ENCODE measurements at regions not wholly inside any gene's neighbourhood (a gene's known extent, or its start where the extent isn't known, plus 50 kb on each side); places are given as distances from the start of the nearest gene placed in this dataset.
A peak's percentile ranks its signal among the peaks of the same experiment; 100 is the strongest.

DNA sequence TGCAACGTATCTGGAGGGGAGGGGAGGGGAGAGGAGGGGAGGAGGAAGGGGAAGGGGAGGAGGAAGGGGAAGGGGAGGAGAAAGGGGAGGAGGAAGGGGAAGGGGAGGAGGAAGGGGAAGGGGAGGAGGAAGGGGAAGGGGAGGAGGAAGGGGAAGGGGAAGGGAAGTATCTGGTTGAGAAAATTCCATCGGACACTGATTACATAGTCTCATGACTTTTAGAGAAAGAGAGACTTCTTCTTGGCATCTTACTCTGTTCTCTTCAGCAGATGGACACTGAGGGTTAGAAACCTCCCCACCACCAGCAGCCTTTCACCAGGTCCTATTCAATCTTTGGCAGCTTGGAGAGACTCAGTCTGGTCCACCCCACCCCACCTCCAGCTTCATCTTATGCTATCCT lies 296.3 kb downstream of the TNS1 start:
- Mint-ChIP-seq H3K27ac (no peak overlapping the region), H3K27me3 (peaks cover 2% of the 10 kb centered on the region), H3K4me3 (no peak overlapping the region), H3K36me3 (ENCODE audit: low read depth) (no peaks in the 10 kb centered on the region), H3K9me3 (ENCODE audit: low read depth) (no peaks in the 10 kb centered on the region), H3K4me1 (no peaks in the 10 kb centered on the region)
- ChIA-PET POLR2A (no interaction called here), CTCF (interaction anchor here (1.2 kb wide), 1 partner anchor 12 kb away, joined by 5 read pairs; no protein-coding TSS in a partner anchor)
- ATAC-seq (no peak), DNase-seq (no peak)
- intact Hi-C loops (cut with DNase I, micrococcal nuclease): no loop called here

DNA sequence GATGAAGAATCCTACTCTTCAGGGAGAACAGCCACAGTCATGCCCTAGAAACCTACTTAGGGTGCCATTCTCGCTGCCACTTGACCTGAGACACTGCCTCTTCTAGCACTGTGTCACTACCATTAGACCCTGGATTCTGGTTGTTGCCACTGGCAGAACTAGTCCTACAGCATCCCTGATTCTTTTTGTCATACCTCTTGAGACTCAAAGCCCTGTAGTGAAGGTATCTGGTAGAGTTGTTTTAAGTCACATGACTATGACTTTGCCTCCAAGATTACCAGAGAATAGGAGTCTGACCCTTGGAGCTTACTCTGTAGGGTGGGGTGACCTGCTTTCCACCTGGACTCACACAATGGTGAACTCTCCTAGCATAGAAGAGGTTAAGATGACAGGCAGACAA lies 296.7 kb downstream of the TNS1 start:
- Mint-ChIP-seq H3K4me1 (no peaks in the 10 kb centered on the region), H3K27ac (no peak overlapping the region), H3K4me3 (no peak overlapping the region), H3K27me3 (peaks cover 2% of the 10 kb centered on the region), H3K36me3 (ENCODE audit: low read depth) (no peaks in the 10 kb centered on the region), H3K9me3 (ENCODE audit: low read depth) (no peaks in the 10 kb centered on the region)
- DNase-seq: no peak
- ChIA-PET POLR2A (no interaction called here), CTCF (no interaction called here)
- intact Hi-C loops (cut with DNase I, micrococcal nuclease): no loop called here
- no peak for ATAC-seq

- CTCF ChIA-PET: interaction anchor here (1.3 kb wide), 1 partner anchor 8 kb away, joined by 3 read pairs; no protein-coding TSS in a partner anchor
These were observed 297.3 kb downstream of the TNS1 start for GRCh38 chr2:217705461-217705860.

GRCh38 chr2:217703999-217704398 lies 298.8 kb downstream of the TNS1 start:
- Mint-ChIP-seq H3K27ac (no peak overlapping the region), H3K4me3 (no peak overlapping the region), H3K9me3 (ENCODE audit: low read depth) (no peaks in the 10 kb centered on the region), H3K36me3 (ENCODE audit: low read depth) (no peaks in the 10 kb centered on the region), H3K27me3 (peaks cover 2% of the 10 kb centered on the region), H3K4me1 (no peaks in the 10 kb centered on the region)
- intact Hi-C loops (cut with DNase I, micrococcal nuclease): no loop called here
- CTCF ChIA-PET: interaction anchor here (1.2 kb wide), 1 partner anchor 10 kb away, joined by 3 read pairs; no protein-coding TSS in a partner anchor
- ATAC-seq (no peak), DNase-seq (no peak)
- POLR2A ChIA-PET: no interaction called here

More at GRCh38 chr2:217705461-217705860, 297.3 kb downstream of the TNS1 start:
- Mint-ChIP-seq H3K36me3 (ENCODE audit: low read depth) (no peaks in the 10 kb centered on the region), H3K4me3 (no peak overlapping the region), H3K9me3 (ENCODE audit: low read depth) (no peaks in the 10 kb centered on the region), H3K27me3 (peaks cover 2% of the 10 kb centered on the region), H3K27ac (no peak overlapping the region), H3K4me1 (no peaks in the 10 kb centered on the region)
- intact Hi-C loops (cut with DNase I, micrococcal nuclease): no loop called here
- ATAC-seq: no peak
- no peak for DNase-seq
- POLR2A ChIA-PET: no interaction called here

- ChIA-PET CTCF (interaction anchor here (0.7 kb wide), 1 partner anchor 10 kb away, joined by 3 read pairs; no protein-coding TSS in a partner anchor), POLR2A (no interaction called here)
- no peak for ATAC-seq
- Mint-ChIP-seq H3K9me3 (ENCODE audit: low read depth) (no peaks in the 10 kb centered on the region), H3K4me3 (no peak overlapping the region), H3K27ac (no peak overlapping the region), H3K4me1 (no peaks in the 10 kb centered on the region), H3K36me3 (ENCODE audit: low read depth) (no peaks in the 10 kb centered on the region), H3K27me3 (peaks cover 2% of the 10 kb centered on the region)
- DNase-seq: no peak
- intact Hi-C loops (cut with DNase I, micrococcal nuclease): no loop called here
These were observed 299.7 kb downstream of the TNS1 start for GRCh38 chr2:217703102-217703501.

DNA sequence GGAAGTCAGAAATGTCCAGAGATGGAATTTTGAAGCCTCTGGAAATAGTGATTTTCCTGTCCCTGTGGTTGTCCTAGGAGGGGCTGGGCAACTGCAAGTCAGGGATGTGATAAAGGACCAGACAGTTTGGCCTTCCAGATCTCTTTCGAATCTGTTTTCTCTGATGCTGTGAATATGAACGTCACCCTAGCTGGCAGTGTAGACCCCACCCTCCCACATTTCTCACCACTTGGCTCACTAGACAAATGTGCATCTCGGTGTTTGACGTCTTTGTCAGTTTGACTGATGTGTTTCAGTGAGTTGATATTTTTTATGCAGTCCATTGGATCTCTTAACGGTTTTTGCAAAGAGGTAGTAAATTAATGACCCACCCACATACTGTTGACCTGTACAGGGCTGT lies 301.2 kb downstream of the TNS1 start:
- no peaks in the 10 kb centered on the region for H3K4me1 Mint-ChIP-seq
- intact Hi-C loops (cut with DNase I, micrococcal nuclease): no loop called here
- no peak overlapping the region for H3K27ac Mint-ChIP-seq
- H3K9me3 Mint-ChIP-seq (ENCODE audit: low read depth): no peaks in the 10 kb centered on the region
- ChIA-PET POLR2A (no interaction called here), CTCF (no interaction called here)
- ATAC-seq (no peak), DNase-seq (no peak)
- no peaks in the 10 kb centered on the region for H3K36me3 Mint-ChIP-seq (ENCODE audit: low read depth)
- no peak overlapping the region for H3K4me3 Mint-ChIP-seq
- H3K27me3 Mint-ChIP-seq: peaks cover 2% of the 10 kb centered on the region

DNA sequence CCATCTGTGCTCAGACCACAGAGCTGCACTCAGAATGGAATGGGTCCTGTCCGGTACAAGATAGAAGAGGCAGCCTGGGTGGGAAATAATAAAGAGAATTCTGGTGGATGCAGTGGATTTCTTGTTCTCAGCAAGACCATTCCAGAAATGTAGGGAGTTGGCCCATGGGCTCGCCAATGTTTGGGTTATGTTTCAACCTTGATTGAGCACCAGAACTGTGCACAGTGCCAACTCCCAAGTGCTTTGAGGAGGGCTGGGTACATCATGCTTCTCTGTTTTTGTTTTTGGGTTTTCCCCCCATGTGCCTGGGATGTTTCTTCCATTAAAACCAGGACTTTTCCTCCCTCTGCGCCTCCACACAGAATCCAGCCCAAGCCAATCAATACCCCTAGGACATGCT lies 304.1 kb downstream of the TNS1 start:
- Mint-ChIP-seq H3K27me3 (peaks cover 2% of the 10 kb centered on the region), H3K27ac (no peak overlapping the region), H3K4me3 (no peak overlapping the region), H3K9me3 (ENCODE audit: low read depth) (peaks cover 2% of the 10 kb centered on the region), H3K4me1 (peaks cover 5% of the 10 kb centered on the region), H3K36me3 (ENCODE audit: low read depth) (no peaks in the 10 kb centered on the region)
- ATAC-seq (no peak), DNase-seq (no peak)
- CTCF ChIA-PET: interaction anchor here (0.6 kb wide), 1 partner anchor 14 kb away, joined by 5 read pairs; no protein-coding TSS in a partner anchor
- POLR2A ChIA-PET: no interaction called here
- intact Hi-C loops (cut with DNase I, micrococcal nuclease): no loop called here

GRCh38 chr2:217695033-217695520 lies 307.7 kb downstream of the TNS1 start:
- Mint-ChIP-seq H3K9me3 (ENCODE audit: low read depth) (peaks cover 2% of the 10 kb centered on the region), H3K27me3 (no peaks in the 10 kb centered on the region), H3K36me3 (ENCODE audit: low read depth) (no peaks in the 10 kb centered on the region), H3K27ac (no peak overlapping the region), H3K4me3 (no peak overlapping the region), H3K4me1 (peaks cover 5% of the 10 kb centered on the region)
- ChIA-PET CTCF (interaction anchor here (0.6 kb wide), 1 partner anchor 109 kb away, joined by 3 read pairs; no protein-coding TSS in a partner anchor), POLR2A (no interaction called here)
- intact Hi-C loops (cut with DNase I, micrococcal nuclease): no loop called here
- ATAC-seq (peak; percentile 26), DNase-seq (no peak)

DNA sequence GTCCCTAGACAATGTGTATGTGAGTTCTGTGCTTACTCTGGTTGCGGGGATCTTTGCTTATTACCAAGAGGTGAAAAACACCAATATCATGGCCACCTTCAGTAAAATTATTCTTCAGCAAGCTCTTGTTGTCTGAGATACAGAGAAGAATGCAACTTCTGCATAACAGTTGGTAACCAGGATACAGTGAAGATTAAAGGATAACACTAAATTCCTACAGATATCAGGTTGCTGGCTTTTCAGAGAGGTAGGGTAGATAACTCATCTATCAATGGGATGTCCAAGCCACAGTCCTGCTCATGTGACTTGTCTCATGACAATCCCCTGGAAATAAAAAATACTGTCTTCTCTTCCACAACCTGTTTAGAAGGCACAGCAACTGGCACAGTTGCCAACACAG lies 308.5 kb downstream of the TNS1 start:
- ChIA-PET POLR2A (no interaction called here), CTCF (interaction anchor here (0.9 to 2.3 kb wide), 4 partner anchors 10 to 21 kb away, joined by 3 to 8 read pairs (median 3); no protein-coding TSS in a partner anchor)
- H3K27ac Mint-ChIP-seq: no peak overlapping the region
- no peak for DNase-seq
- H3K9me3 Mint-ChIP-seq (ENCODE audit: low read depth): peaks cover 2% of the 10 kb centered on the region
- H3K4me3 Mint-ChIP-seq: no peak overlapping the region
- intact Hi-C loops (cut with DNase I, micrococcal nuclease): no loop called here
- no peak for ATAC-seq
- peaks cover 5% of the 10 kb centered on the region for H3K4me1 Mint-ChIP-seq
- no peaks in the 10 kb centered on the region for H3K27me3 Mint-ChIP-seq
- H3K36me3 Mint-ChIP-seq (ENCODE audit: low read depth): no peaks in the 10 kb centered on the region

DNA sequence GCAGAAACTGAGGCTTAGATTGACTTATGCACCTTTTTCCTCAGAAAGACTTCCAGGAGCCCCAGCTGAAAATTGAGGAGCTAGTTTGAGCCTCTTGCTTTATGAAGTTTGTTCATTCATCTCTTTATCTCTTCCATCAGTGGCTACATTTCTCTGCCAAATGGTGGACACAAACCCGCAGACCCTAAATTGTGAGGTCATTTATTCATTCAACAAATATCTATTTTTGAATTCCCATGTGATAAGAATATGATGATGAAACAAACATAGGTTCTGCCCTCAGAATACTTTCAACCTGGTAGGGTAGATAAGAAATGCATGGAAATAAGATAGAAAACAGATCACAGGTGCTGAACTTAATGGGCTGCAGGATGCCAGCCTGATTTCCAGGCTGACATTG lies 309.4 kb downstream of the TNS1 start:
- H3K4me1 Mint-ChIP-seq: peaks cover 5% of the 10 kb centered on the region
- DNase-seq (no peak), ATAC-seq (no peak)
- no peak overlapping the region for H3K27ac Mint-ChIP-seq
- H3K27me3 Mint-ChIP-seq: no peaks in the 10 kb centered on the region
- H3K9me3 Mint-ChIP-seq (ENCODE audit: low read depth): peaks cover 2% of the 10 kb centered on the region
- no peaks in the 10 kb centered on the region for H3K36me3 Mint-ChIP-seq (ENCODE audit: low read depth)
- ChIA-PET CTCF (interaction anchor here (0.9 to 2.3 kb wide), 4 partner anchors 11 to 22 kb away, joined by 3 to 8 read pairs (median 3); no protein-coding TSS in a partner anchor), POLR2A (no interaction called here)
- intact Hi-C loops (cut with DNase I, micrococcal nuclease): no loop called here
- no peak overlapping the region for H3K4me3 Mint-ChIP-seq

DNA sequence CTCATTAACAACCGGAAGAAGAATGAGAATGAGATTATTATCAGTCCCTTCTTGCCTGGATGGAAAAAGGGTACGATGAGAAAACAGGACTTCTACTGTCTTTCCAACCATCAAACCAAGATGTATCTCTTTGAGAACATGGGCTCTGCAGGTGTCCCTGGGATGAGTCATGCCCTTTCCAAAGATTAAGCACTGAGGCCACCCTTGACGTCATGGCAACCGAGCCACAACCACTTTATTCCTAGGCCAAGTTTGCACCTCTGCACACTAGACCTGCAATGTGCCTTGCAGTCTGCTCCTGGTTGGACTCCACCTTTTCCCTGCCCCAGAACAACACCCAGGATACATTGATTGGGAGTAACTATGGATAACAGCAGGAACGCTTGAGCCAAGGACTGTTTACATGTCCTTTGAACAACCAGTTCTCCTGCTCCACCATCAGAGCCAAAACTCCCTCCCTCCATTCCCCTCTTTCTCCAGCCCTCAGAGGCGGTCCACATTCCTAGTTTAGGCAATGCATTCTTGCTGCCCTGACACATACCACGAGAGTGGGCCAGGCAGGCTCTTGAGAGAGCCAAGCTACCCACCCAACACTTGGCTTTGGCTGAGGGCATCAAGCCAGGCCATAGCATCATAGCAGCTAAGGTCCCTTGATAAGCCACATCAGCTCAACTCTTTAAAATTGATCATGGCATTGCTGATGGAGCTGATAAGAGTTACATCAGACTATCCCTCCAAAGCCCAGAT lies 310.7 kb downstream of the TNS1 start:
- H3K4me3 Mint-ChIP-seq: no peak overlapping the region
- no peak for DNase-seq
- ATAC-seq: no peak
- peaks cover 2% of the 10 kb centered on the region for H3K9me3 Mint-ChIP-seq (ENCODE audit: low read depth)
- H3K27ac Mint-ChIP-seq: no peak overlapping the region
- ChIA-PET POLR2A (no interaction called here), CTCF (interaction anchor here (2.3 kb wide), 1 partner anchor 21 kb away, joined by 8 read pairs; no protein-coding TSS in a partner anchor)
- H3K36me3 Mint-ChIP-seq (ENCODE audit: low read depth): no peaks in the 10 kb centered on the region
- intact Hi-C loops (cut with DNase I, micrococcal nuclease): no loop called here
- H3K27me3 Mint-ChIP-seq: no peaks in the 10 kb centered on the region
- peaks cover 5% of the 10 kb centered on the region for H3K4me1 Mint-ChIP-seq

DNA sequence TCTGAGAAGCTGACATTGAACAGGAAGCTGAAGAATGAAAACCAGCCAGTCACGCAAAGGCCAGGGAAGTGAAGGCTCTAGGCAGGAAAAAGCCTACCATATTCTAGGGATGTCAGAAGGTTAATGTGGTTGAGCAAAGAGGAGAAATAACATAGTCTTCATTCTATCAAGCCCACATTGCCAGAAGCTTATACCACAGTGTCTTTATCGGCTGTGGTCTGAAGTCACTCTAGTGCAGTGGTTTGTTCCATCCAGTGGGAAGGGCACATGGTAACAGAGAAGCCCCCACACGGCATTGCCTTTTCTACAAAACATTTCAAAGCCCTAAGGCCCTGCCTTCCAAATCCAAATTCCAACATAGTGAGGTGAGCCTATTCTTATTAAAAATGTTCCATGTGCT lies 311.3 kb downstream of the TNS1 start:
- Mint-ChIP-seq H3K4me3 (no peak overlapping the region), H3K4me1 (peaks cover 5% of the 10 kb centered on the region), H3K9me3 (ENCODE audit: low read depth) (peaks cover 2% of the 10 kb centered on the region), H3K27me3 (no peaks in the 10 kb centered on the region), H3K36me3 (ENCODE audit: low read depth) (no peaks in the 10 kb centered on the region), H3K27ac (no peak overlapping the region)
- ChIA-PET CTCF (no interaction called here), POLR2A (no interaction called here)
- DNase-seq: no peak
- ATAC-seq: no peak
- intact Hi-C loops (cut with DNase I, micrococcal nuclease): no loop called here

Measured in activated CD4-positive, alpha-beta T cell treated with anti-CD3 and anti-CD28 coated beads for 36 hours (primary cell).